HL-60 (cell line): ENCODE measurements at regions not wholly inside any gene's neighbourhood (a gene's known extent, or its start where the extent isn't known, plus 50 kb on each side); places are given as distances from the start of the nearest gene placed in this dataset.

ENCODE experiments used
- DNase-seq, 2 experiments: peaks; one replicate each; pipeline ENCODE4 v3.0.0-alpha.2; 2010 to 2020; ENCODE audit warnings: low read depth in 1 of 2, low spot score in 1 of 2
- H3K27ac ChIP-seq: fragments of 250-450 bp; sonication (Bioruptor Pico); replicated peaks from 2 replicates; pipeline ENCODE4 v1.5.1; 2020; ENCODE audit warnings: mild to moderate bottlenecking, moderate library complexity
- H3K27me3 ChIP-seq: fragments of 250-450 bp; sonication (Bioruptor Pico); 2 replicates; pipeline ENCODE4 v1.5.1; 2021; ENCODE audit warnings: mild to moderate bottlenecking, moderate library complexity; ENCODE audit not compliant: insufficient read depth, poor library complexity, severe bottlenecking
- H3K4me3 ChIP-seq: replicated peaks from 2 replicates; pipeline ENCODE4 v1.5.1; 2011; ENCODE audit warnings: mild to moderate bottlenecking, control low read depth, low read length; ENCODE audit not compliant: insufficient read depth
- CTCF ChIP-seq: IDR thresholded peaks from one replicate; pipeline ENCODE4 v1.5.1; 2011; ENCODE audit warnings: low read length, control low read depth, inconsistent platforms; ENCODE audit not compliant: insufficient read depth
- GABPA ChIP-seq: IDR thresholded peaks from 2 replicates; pipeline ENCODE4 v1.6.1; 2012; ENCODE audit warnings: low read depth
- POLR2AphosphoS5 ChIP-seq: IDR thresholded peaks from 2 replicates; pipeline ENCODE4 v1.6.1; 2012; ENCODE audit warnings: low read depth
- SPI1 ChIP-seq: IDR thresholded peaks from 2 replicates; pipeline ENCODE4 v1.6.1; 2012; ENCODE audit warnings: low read depth, mild to moderate bottlenecking, borderline replicate concordance
- TF ChIP-seq, protein P1 (sequence below): IDR thresholded peaks from 2 replicates; pipeline ENCODE4 v1.6.1; 2012; ENCODE audit warnings: low read depth; ENCODE audit not compliant: insufficient replicate concordance

- TF ChIP-seq POLR2AphosphoS5 = no peak
- TF ChIP-seq CTCF = no peak
- TF ChIP-seq, protein P1, sequence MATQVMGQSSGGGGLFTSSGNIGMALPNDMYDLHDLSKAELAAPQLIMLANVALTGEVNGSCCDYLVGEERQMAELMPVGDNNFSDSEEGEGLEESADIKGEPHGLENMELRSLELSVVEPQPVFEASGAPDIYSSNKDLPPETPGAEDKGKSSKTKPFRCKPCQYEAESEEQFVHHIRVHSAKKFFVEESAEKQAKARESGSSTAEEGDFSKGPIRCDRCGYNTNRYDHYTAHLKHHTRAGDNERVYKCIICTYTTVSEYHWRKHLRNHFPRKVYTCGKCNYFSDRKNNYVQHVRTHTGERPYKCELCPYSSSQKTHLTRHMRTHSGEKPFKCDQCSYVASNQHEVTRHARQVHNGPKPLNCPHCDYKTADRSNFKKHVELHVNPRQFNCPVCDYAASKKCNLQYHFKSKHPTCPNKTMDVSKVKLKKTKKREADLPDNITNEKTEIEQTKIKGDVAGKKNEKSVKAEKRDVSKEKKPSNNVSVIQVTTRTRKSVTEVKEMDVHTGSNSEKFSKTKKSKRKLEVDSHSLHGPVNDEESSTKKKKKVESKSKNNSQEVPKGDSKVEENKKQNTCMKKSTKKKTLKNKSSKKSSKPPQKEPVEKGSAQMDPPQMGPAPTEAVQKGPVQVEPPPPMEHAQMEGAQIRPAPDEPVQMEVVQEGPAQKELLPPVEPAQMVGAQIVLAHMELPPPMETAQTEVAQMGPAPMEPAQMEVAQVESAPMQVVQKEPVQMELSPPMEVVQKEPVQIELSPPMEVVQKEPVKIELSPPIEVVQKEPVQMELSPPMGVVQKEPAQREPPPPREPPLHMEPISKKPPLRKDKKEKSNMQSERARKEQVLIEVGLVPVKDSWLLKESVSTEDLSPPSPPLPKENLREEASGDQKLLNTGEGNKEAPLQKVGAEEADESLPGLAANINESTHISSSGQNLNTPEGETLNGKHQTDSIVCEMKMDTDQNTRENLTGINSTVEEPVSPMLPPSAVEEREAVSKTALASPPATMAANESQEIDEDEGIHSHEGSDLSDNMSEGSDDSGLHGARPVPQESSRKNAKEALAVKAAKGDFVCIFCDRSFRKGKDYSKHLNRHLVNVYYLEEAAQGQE = no peak
- TF ChIP-seq SPI1 = no peak
- no peak for TF ChIP-seq GABPA
- Histone ChIP-seq H3K27ac (no peak overlapping the region), H3K4me3 (no peak overlapping the region), H3K27me3 (no peaks in the 10 kb centered on the region)
- DNase-seq = no peak
Observed at GRCh38 chr10:108989976-108990375, 933.3 kb downstream of the XPNPEP1 start.

DNA sequence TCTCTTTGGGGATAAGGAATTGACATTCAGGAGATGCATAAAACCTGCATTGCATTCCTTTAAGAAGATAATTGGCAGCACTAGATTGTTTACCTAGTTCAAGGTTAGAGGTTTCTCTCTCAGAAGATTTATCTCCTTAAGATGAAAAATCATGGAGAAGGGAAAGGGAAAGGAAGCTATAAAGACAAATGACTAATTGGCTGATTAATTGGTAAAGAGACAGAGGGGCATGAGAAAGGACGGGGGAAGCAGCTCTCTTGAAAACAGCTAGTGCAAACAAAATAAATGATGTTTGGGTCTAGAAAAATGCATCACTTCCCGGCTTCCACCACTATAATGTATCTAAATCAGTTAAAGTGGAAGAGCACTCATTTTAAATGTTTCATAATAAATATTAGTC lies 941.2 kb downstream of the XPNPEP1 start:
- no peak for DNase-seq
- Histone ChIP-seq H3K27me3 (no peaks in the 10 kb centered on the region), H3K27ac (no peak overlapping the region), H3K4me3 (no peak overlapping the region)
- TF ChIP-seq SPI1 = no peak

GRCh38 chr10:108980869-108981268 lies 942.4 kb downstream of the XPNPEP1 start:
- no peak for TF ChIP-seq POLR2AphosphoS5
- TF ChIP-seq CTCF = no peak
- TF ChIP-seq, protein P1 = no peak
- TF ChIP-seq GABPA = no peak
- TF ChIP-seq SPI1 = no peak
- no peak overlapping the region for H3K27ac ChIP-seq
- H3K27me3 ChIP-seq = no peaks in the 10 kb centered on the region
- H3K4me3 ChIP-seq = no peak overlapping the region
- DNase-seq = no peak

GRCh38 chr10:108975459-108976058 lies 947.8 kb downstream of the XPNPEP1 start:
- DNase-seq = no peak
- Histone ChIP-seq H3K4me3 (no peak overlapping the region), H3K27ac (no peak overlapping the region), H3K27me3 (no peaks in the 10 kb centered on the region)
- TF ChIP-seq, protein P1 = no peak
- TF ChIP-seq GABPA (no peak), SPI1 (no peak)
